Breast epithelium (tissue), 4 donors: ENCODE measurements at regions not wholly inside any gene's neighbourhood (a gene's known extent, or its start where the extent isn't known, plus 50 kb on each side); places are given as distances from the start of the nearest gene placed in this dataset.

Experiments used
- DNase-seq, 2 donors: peaks; one replicate each; pipeline ENCODE4 v3.0.0-alpha.2; 2019; ENCODE audit warnings: low spot score in 2 of 2
- H3K27ac ChIP-seq, 2 donors: fragments of 200-600 bp; sonication (generic) in 1 of 2; one replicate each; pipeline ENCODE4 v1.5.1; 2016 to 2019; ENCODE audit warnings: mild to moderate bottlenecking in 1 of 2
- H3K27me3 ChIP-seq, 2 donors: fragments of 200-600 bp; sonication (generic) in 1 of 2; one replicate each; pipeline versions ENCODE4 v1.5.1 to v1.6.0; 2017 to 2019; ENCODE audit warnings: control low read depth in 1 of 2, mild to moderate bottlenecking in 1 of 2
- H3K36me3 ChIP-seq: fragments of 200-600 bp; one replicate; pipeline ENCODE4 v1.5.1; 2019
- H3K4me1 ChIP-seq, 2 donors: fragments of 200-600 bp; sonication (generic); one replicate each; pipeline ENCODE4 v1.5.1; 2016 to 2019; ENCODE audit warnings: control low read depth in 1 of 2
- H3K4me3 ChIP-seq, 3 donors: fragments of 200-600 bp; sonication (generic); 1 replicate in 2 of 3; 2 replicates in 1 of 3; pipeline ENCODE4 v1.5.1; 2016 to 2019; ENCODE audit warnings: mild to moderate bottlenecking in 3 of 3, moderate library complexity in 2 of 3
- H3K9me3 ChIP-seq, 2 donors: fragments of 200-600 bp; sonication (generic) in 1 of 2; one replicate each; pipeline ENCODE4 v1.5.1; 2016 to 2019; ENCODE audit warnings: control low read depth in 1 of 2
- CTCF ChIP-seq, 3 donors: fragments of 450-650 bp; IDR thresholded peaks; one replicate each; pipeline ENCODE4 v1.5.1; 2016 to 2017; ENCODE audit warnings: antibody characterized with exemption in 3 of 3, mild to moderate bottlenecking in 3 of 3, moderate library complexity in 3 of 3
- POLR2A ChIP-seq: fragments of 450-650 bp; IDR thresholded peaks from one replicate; pipeline ENCODE4 v1.6.1; 2016; ENCODE audit warnings: antibody characterized with exemption, mild to moderate bottlenecking, moderate library complexity
- POLR2AphosphoS5 ChIP-seq, 3 donors: sonication (generic); formaldehyde crosslinking; IDR thresholded peaks; one replicate each; pipeline ENCODE4 v1.6.1; 2017; ENCODE audit warnings: antibody characterized with exemption in 3 of 3
- intact Hi-C: fragments of 100-400 bp; cut with DNase I; formaldehyde crosslinking; loops from one replicate; pipeline ENCODE4 v1.15.1; 2023; ENCODE audit warnings: low total_unique reads

- H3K27ac ChIP-seq, result no peak overlapping the region
- intact Hi-C loops, result no loop called here
Measured at GRCh38 chr5:68542207-68542606, 326.7 kb downstream of the PIK3R1 start.

GRCh38 chr5:68543212-68543611 is 327.7 kb downstream of the PIK3R1 start:
- intact Hi-C loops, result no loop called here
- no peak overlapping the region for H3K4me3 ChIP-seq
- no peaks in the 10 kb centered on the region for H3K36me3 ChIP-seq
- DNase-seq, result no peak
- H3K27ac ChIP-seq, result no peak overlapping the region
- no peaks in the 10 kb centered on the region for H3K9me3 ChIP-seq
- TF ChIP-seq POLR2A (no peak), POLR2AphosphoS5 (IDR thresholded peaks at IDR 0.05) (no peak), CTCF (IDR thresholded peaks at IDR 0.05) (no peak)
- no peaks in the 10 kb centered on the region for H3K27me3 ChIP-seq
- H3K4me1 ChIP-seq, result no peaks in the 10 kb centered on the region

More at GRCh38 chr5:68542207-68542606, 326.7 kb downstream of the PIK3R1 start:
- no peaks in the 10 kb centered on the region for H3K36me3 ChIP-seq
- no peak for DNase-seq
- H3K4me3 ChIP-seq, result no peak overlapping the region
- no peaks in the 10 kb centered on the region for H3K9me3 ChIP-seq
- H3K4me1 ChIP-seq, result no peaks in the 10 kb centered on the region
- TF ChIP-seq CTCF (IDR thresholded peaks at IDR 0.05), result no peak
- TF ChIP-seq POLR2A, result no peak
- no peaks in the 10 kb centered on the region for H3K27me3 ChIP-seq

- Histone ChIP-seq H3K9me3 (no peaks in the 10 kb centered on the region), H3K27ac (peak overlapping the region; percentile 12 to 55), H3K4me3 (no peak overlapping the region), H3K27me3 (no peaks in the 10 kb centered on the region), H3K4me1 (no peaks in the 10 kb centered on the region), H3K36me3 (no peaks in the 10 kb centered on the region)
- intact Hi-C loops, result no loop called here
- DNase-seq, result no peak
- TF ChIP-seq POLR2A (no peak), CTCF (IDR thresholded peaks at IDR 0.05) (no peak), POLR2AphosphoS5 (IDR thresholded peaks at IDR 0.05) (no peak)
Measured at GRCh38 chr5:68544091-68544647, 328.6 kb downstream of the PIK3R1 start.

- H3K4me1 ChIP-seq, result no peaks in the 10 kb centered on the region
- DNase-seq, result no peak
- no peak overlapping the region for H3K4me3 ChIP-seq
- intact Hi-C loops, result no loop called here
- H3K27ac ChIP-seq, result peak overlapping the region; percentile 12 to 55
- no peaks in the 10 kb centered on the region for H3K27me3 ChIP-seq
- no peaks in the 10 kb centered on the region for H3K36me3 ChIP-seq
- no peaks in the 10 kb centered on the region for H3K9me3 ChIP-seq
- TF ChIP-seq POLR2A (no peak), CTCF (IDR thresholded peaks at IDR 0.05) (no peak), POLR2AphosphoS5 (IDR thresholded peaks at IDR 0.05) (no peak)
Measured at GRCh38 chr5:68544648-68545552, 329.3 kb downstream of the PIK3R1 start.

- intact Hi-C loops, result no loop called here
- peak overlapping the region in 1 of 2 donors; percentile 19 for H3K27ac ChIP-seq
Measured at GRCh38 chr5:68545636-68546295, 330.2 kb downstream of the PIK3R1 start.

More at GRCh38 chr5:68545636-68546295, 330.2 kb downstream of the PIK3R1 start:
- H3K4me3 ChIP-seq, result no peak overlapping the region
- H3K27me3 ChIP-seq, result no peaks in the 10 kb centered on the region
- H3K4me1 ChIP-seq, result no peaks in the 10 kb centered on the region
- no peak for TF ChIP-seq POLR2AphosphoS5 (IDR thresholded peaks at IDR 0.05)
- TF ChIP-seq CTCF (IDR thresholded peaks at IDR 0.05), result no peak
- TF ChIP-seq POLR2A, result no peak
- H3K36me3 ChIP-seq, result no peaks in the 10 kb centered on the region
- H3K9me3 ChIP-seq, result no peaks in the 10 kb centered on the region
- DNase-seq, result no peak
